GM21360 (cell line): ENCODE measurements at regions not wholly inside any gene's neighbourhood (a gene's known extent, or its start where the extent isn't known, plus 50 kb on each side); places are given as distances from the start of the nearest gene placed in this dataset.

Experiments used
- ATAC-seq: cut with Tn5 transposase; IDR thresholded peaks from one replicate; pipeline ENCODE4 v1.9.1; 2021; ENCODE audit warnings: mild to moderate bottlenecking, moderate library complexity; ENCODE audit not compliant: unreplicated experiment

DNA sequence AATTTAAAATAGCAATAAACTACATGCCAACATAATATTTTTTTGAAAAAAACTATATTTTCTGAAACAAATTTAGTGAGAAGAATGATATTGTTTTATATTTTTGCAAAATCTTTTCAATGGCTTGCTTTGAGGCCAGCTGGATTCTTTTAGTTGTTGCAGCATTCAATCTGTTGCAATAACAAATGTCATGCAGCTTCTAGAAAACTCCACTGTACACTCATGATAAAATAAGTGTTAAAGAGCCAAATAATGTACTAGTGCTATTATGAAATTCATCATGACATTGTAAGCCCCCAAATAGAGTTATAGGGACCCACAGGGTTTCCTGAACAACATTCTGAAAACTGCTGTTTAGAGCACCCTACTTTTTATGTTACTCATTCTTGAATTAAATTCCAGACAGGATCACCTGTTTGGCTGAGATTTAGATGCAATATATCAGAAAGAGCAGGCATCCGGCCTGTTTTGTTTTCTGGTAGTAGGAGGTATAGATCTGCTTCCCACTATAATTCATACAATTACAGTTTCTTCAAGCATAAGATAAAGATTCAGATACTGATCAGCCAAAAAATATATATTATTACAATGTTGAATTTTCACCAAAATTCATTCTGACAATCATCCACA is 703.0 kb upstream of the ZNF385D start:
- ATAC-seq = no peak

DNA sequence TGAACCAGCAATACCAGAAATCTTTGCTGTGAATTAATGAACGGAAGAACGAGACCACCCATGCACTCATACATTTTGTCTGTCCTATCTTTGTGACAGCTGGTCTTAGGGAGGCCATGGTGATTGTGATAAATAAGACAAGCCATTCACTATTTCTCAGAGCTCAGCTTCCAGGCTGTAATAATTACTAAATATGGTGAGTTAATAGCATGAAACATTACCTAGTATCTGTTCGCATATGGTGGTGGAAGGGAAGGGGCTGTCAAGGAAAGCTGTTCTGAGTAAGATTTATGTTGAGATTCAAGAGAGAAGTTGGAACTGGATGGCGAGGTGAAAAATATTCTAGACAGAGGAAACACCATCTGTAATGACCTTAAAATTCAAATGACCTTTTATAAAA is 719.0 kb upstream of the ZNF385D start:
- no peak for ATAC-seq

DNA sequence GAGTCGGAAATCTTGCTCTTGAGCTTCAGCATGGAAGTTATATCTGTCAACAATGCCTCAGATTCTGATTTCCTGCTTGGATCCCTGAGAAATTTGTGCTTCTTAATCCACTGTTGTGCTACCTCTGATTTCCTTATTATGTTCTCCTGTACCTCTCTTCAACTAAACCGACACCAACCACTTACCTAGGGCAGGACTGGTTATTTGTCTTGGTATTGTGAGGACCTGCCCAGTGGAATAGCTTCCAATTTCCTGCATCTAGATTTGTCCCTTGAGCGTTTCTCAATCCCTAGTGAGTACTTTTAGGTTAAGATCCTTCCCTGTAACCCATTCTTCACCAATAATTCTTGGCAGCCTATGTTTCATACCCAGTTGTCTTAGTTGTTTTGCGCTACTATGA is 720.5 kb upstream of the ZNF385D start:
- ATAC-seq = no peak

DNA sequence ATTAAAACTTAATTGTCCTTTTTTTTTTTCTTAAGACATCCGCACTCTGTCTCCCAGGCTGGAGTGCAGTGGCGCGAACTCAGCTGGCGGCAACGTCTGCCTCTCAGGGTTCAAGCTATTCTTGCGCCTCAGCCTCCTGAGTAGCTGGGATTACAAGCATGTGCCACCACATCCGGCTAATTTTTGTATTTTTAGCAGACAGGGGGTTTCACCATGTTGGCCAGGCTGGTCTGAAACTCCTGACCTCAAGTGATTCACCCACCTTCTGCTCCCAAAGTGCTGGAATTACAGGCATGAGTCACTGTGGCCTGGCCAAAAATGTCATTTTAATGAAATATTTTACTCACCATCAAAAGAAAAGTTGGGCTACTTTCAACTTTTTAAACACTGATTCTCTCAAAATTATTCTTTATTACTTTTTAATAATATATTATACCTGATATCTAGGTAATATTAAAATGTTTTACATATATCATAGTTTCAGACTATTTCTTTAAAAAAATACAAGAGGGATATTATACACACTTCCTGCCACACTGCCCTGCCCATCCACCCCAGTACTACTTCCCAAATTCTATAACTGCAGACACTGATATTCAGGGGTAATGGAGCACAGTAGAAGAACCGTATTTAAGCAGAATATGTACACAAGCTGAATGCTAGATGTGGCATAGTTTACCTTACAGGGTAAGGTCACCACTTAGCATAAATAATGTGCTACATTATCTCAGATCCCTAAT is 723.9 kb upstream of the ZNF385D start:
- ATAC-seq = no peak

DNA sequence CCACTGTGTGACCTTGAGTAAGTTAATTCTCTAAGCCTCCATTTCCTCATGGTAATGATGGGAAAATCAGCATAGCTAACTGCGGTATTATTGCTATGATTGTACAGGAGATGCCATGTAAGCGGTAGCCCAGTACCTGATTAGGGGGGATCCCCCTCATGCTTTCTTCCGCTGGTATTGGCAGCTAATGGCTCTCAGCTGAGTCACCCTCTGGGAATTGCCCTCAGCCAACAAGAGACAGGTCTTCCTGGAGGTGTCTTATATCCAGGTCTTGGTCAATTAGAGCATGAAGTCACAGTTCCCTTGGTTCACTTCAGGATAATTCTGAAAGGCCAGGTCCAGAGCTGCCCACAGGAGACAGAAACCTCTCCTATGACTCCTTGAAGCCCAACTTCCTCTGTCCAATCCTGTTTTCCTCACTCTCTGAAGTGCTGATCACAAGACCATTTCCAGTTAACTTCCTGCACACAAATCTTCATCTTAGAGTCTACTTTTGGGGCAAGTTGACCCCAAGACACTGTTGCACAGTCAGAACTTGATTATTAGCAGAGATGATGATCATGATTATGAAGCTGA is 724.7 kb upstream of the ZNF385D start:
- no peak for ATAC-seq

DNA sequence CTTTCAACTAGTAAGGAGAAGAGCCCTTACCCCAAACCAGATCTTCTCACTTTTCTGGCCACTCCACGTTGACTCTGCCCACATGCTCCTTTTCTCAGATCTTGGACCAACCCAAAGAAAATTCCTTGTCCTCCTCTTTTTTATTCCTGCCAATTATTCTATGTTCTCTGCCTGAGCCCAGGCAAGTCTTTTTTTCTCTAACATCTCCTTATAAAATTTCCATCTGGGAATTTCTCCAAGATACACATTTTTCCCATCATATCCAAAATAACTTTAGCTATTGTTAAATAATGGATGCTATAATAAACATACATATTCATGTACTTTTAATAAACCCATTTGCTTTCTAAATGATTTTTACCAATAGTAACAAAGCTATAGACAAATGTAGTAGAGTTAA is 726.0 kb upstream of the ZNF385D start:
- ATAC-seq = no peak

DNA sequence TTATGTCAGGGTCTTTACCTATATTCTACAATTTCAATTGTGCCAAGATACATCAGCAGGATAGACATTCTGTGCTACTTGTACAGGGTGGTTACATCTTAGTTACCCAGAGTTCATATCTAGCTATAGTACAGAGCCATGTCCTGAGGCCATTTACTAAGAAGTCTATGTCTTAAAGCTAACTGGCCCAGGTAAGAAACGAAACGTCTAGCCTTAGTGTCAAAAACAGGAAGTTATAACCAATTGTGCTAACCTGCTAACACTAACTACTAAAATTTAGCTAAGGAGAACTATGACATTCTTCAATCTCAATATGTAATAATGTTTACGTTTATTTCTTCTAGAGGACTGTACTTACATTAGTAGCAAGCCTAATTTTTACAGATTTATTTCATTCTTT is 717.2 kb upstream of the UBE2E2 start:
- no peak for ATAC-seq

DNA sequence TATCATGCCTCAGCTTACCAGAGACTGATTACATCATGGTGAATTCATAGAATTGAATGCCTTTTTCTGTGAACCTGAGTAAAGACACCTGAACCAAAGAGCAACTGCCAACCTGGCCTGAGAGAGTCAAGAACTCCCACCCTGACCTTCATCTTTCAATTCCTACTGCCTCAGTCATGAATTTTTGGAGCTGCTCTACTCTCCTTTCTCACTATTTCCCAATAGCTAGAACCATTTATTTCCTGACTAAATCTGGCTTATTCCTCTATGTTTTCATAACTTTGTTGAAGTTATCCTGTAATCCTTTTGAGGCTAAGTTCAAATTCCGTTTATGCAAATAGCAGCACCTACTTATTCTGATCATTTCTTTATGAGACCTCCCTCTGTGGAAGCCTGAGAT is 712.4 kb upstream of the UBE2E2 start:
- no peak for ATAC-seq

DNA sequence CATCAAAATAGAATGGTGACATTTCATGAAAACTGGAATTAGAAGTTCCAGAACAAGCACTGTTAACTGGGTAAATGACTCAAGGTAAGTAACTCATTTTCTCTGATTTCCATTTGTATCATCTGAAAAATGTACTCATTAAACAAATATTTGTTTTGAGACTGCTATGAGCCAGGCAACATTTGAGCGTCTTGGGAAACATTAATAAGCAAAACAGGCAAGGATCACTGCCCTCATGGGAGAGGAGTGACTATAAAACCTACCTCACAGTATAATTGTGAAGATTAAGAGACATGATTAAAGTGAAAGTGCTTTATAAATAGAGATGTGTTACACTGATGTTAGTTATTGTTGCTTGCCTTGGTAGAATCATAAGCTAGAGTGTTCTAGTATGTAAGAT is 711.8 kb upstream of the UBE2E2 start:
- no peak for ATAC-seq

DNA sequence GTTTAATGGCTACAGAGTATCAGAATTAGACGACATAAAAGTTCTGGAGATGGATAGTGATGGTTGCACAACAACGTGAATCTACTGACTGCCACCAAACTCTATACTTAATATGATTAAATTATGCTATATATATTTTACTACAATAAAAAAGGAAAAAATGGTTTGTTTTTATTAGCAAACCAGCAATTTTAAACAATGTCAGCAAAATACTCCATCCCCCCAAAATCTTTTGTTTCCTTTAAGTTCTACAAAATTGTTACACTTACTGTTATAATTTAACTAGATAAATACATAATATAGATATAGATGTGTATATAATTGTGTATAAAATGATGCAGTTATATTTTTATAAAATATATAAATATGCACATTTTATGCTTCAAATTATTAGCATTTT is 710.8 kb upstream of the UBE2E2 start:
- no peak for ATAC-seq

DNA sequence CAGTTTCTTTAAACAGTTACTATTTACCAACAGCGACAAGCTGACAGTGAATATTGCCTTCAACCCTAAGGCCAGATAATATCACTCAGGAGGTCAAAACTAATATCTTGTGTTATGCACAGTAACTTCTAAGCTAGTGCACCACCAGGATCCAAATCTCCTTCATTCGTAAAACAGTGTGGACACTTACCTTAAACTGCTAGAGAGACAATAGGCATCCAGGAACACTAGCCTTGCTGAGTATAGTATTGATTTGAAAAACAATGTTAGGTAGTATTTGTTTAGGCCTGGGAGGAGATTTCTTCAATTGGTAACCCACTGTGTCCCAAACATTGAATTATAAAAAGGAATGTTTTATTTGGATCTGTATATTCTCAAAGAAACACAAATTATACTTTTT is 707.9 kb upstream of the UBE2E2 start:
- no peak for ATAC-seq

DNA sequence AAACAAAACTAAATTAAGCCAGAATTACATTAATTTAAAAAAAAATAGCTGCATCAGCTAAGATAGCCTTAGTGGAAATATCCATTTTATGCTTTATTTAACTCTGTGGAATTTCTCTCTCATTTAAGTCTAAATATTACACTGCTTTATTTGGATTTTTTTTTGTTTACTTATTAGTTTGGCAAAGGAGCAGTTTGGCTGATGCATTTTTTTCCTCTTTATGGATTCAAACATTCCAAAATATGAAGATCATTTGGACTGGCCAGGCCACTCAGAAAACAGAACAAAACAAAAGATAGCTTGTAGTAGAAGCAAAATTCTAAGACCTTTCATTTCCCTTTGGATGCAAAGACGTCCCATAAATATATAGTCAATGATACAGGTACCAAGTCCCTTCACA is 707.3 kb upstream of the UBE2E2 start:
- no peak for ATAC-seq

DNA sequence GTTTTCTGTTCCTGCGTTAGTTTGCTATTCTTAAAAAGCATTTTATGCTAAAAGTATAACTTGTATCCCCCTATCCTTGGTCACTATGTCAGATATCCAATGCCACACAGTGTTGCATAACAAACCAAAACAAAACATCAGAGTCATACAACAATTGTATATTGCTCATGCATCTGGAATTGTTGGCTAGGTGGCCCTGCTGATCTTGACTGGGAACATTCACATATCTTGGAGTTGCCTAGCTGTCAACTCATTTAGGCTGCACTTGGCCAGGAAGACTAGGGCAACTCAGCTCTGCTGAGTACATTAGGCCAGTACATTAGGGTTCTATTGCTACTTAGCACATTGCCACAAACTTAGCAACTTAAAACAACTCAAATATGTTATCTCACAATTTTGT is 706.5 kb upstream of the UBE2E2 start:
- ATAC-seq = no peak

DNA sequence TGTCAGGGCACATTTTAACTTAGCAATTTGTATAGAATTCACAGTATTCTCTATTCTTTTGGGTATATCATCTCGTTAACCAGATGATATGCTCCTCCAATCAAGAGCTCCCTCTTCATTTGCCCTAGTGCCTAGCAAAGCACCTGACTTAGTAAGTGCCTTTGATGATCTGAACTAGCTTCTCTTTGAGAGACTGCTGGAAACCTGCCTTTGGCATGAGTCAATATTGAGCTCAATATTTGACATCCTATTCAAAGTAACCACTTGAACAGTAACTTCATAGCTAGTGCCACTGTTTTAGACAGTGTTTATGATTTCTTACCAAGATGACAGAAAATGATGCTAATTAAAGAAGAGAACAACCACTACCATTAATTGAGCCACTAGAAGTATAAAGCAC is 696.3 kb upstream of the UBE2E2 start:
- no peak for ATAC-seq

DNA sequence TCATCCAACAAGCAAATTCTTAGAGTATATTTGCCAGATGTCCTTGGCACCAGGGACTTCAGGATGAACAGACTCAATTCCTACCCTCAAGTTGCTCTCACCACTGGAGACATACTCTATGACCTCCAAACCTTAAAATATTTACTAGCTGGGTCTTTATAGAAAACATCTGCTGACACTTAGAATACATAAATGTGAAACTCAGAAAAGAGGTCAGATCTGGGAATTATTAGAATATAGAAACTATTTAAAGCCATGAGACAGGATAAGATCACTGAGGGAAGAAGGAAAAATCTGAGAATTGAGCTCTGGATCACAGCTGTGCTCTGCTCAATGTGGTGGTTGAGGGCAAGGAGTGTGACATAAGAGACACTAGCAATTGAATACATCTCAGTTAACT is 695.4 kb upstream of the UBE2E2 start:
- no peak for ATAC-seq

DNA sequence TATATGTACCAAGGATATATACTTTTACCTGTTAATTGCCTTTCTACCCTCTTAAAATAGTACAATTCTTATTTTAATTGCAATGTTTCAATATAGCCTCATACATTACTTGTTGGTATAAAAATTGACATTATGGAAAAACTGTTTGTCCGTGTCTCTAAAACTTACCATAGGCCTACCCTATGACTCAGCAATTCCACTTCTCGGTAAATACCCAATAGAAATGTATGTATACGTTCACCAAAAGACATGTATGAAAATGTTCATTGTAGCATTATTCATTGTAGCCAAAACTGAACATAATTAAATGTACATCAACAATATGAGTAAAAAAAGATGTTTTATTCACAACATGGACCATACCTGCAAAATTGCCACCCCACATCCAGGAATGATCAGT is 679.2 kb upstream of the UBE2E2 start:
- no peak for ATAC-seq

DNA sequence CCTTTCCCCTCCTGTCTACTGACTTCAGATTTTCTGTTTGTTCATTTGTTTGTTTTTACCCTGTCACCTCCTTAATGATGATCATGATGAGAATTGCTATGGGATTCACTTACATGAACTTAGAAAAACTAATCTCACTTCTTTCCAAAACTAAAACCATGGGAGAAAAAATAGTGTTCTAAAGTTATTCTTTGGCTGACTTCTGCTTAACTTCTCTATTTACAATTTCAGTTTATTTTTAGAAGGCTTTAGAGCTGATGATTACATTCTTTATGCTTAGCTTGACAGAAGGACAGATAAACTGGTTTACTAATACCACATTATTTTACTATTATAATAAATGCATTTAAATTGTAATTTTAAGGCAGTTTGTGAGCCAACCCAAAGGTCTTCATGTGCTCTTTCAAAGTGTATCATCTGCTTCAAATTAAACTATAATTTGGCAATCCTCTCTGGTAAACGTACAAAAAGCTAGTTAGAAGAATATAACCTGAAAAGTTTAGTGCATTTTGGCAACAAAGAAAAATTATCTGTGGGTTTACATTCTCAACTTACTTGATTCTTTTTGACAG is 676.8 kb upstream of the UBE2E2 start:
- ATAC-seq = no peak

DNA sequence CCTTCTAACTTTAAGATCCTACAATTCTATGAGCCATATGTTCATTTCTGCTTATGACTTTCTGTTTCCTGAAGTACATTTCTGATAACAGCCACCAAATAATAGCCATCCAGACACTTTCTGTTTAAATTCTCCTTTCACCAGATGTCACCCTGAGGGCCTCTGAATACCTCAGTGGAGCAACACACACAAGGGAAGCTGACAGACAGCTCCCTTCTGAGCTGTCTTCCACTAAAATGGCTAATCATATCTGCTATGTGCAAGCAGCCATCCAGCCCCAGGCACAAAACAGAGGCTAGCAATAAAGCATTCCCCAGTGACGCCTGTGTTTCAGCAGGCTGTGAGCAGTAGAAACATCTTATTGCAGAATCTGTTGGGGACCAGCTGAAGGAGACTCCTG is 666.6 kb upstream of the UBE2E2 start:
- no peak for ATAC-seq

DNA sequence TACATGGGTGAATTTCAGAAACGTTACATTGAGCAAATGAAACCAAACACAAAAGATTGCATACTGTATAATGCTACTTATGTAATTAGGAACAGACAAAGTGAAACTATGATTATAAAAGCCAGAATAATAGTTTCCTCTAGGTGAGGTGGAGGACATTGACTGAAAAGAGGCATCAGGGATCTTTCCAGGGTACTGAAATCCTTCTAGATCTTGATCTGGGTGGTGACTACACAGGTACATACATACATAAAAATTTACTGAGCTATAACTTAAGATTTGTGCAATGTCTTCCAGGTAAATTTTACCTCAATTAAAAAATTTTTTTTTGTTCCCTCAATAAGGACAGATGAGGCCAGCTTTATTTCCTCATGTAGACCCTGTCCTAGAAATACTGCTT is 665.6 kb upstream of the UBE2E2 start:
- ATAC-seq = no peak

DNA sequence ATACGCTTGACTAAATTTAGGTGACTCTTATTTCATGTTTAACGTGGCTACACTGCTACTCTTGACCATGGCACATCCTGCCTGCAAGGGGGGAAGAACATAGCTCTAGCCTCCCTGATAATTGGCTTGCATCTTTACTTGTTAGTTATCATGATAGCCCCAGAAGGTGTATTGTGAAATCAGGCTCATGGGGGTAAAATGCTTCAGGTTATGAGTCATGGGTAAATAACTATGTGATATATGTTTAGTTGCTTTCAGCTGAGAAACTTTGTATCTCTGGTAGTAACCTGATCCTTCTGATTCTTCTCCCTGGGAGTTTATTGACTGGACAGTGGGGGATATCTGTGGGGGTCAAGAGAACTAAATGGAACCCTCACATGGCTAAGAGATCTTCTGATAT is 660.8 kb upstream of the UBE2E2 start:
- no peak for ATAC-seq

DNA sequence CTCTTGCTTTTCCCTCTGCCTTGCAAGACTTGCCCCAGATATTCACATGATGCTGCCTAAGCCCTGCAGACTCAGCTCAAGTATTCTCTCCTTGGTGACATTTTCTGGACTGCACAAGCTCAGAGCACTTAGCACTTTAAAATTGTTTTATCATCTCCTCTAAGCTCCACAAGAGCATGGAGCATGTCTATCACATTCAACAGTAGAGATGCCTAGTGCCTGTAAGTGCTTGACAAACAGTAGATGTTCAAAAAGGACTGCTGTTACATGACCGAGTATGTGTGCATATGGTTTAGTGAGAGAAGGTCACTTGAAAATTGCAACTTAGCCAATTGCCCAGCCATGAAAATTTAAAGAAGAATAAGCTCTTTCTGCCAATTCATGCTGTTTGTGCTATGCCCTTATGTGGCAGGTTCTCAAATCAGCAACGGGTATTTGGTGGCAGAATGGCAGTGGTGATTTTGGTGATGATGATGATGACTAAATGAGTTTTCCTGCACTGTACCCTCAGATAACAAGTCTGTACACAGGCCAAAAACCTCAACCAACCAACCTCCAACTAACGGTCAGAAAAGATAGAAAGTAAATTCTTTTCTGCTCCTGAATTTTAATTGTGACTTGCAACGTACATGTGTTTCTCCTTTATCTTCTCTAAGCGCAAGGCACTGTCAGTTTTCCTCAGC is 647.2 kb upstream of the UBE2E2 start:
- ATAC-seq = no peak

DNA sequence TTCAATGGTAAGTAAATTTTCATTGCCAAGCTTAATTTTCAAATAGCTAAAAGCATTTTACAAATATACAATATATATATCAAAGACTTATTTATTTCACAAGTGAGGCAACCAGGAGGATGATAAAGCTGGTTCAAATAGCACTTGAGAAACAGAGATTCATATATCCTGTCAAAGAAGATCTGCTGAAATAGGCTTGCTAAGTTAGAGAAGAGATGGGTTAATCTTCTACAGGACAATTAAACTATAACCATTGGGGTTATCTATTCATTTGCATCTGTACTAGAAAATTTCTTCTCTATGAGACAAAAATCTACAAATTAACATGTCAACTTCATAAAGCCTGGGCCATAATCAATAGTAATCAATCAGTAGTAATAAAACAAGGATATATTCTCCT is 637.7 kb upstream of the UBE2E2 start:
- ATAC-seq = no peak
